ENCODE measurements at regions not wholly inside any gene's neighbourhood (a gene's known extent, or its start where the extent isn't known, plus 50 kb on each side); places are given as distances from the start of the nearest gene placed in this dataset.

GRCh38 chr18:8529609-8530008 lies 79.6 kb upstream of the RAB12 start:
- TF ChIP-seq CTCF (IDR thresholded peaks at IDR 0.05; ENCODE audit: insufficient read depth, low read depth, low read length) (no peak), EZH2 (IDR thresholded peaks at IDR 0.05; ENCODE audit: insufficient read depth, low read length) (no peak)
